ENCODE measurements at regions not wholly inside any gene's neighbourhood (a gene's known extent, or its start where the extent isn't known, plus 50 kb on each side); places are given as distances from the start of the nearest gene placed in this dataset.
"Not testable (repeated sequence)": the region's sequence is repeated elsewhere in the genome, so short reads cannot be mapped to it uniquely, and the experiment has no call there.

- H3K36me3 ChIP-seq (replicated peaks in 1 of 2; ENCODE audit: insufficient read depth in 1 of 2, low read depth in 2 of 2) = no peaks in the 10 kb centered on the region
- H3K4me3 ChIP-seq = no peak overlapping the region
- no peak overlapping the region for H3K27ac ChIP-seq
- no peak for DNase-seq
- no peak for ATAC-seq
- no peaks in the 10 kb centered on the region for H3K27me3 ChIP-seq
- WGBS, 2 donors = 23 to 44% methylated on average over 2 of the region's 2 CpGs
- no peaks in the 10 kb centered on the region for H3K4me1 ChIP-seq
- no peaks in the 10 kb centered on the region for H3K9me3 ChIP-seq
- TF ChIP-seq POLR2A (IDR thresholded peaks at IDR 0.05) = no peak
- TF ChIP-seq, protein P1, sequence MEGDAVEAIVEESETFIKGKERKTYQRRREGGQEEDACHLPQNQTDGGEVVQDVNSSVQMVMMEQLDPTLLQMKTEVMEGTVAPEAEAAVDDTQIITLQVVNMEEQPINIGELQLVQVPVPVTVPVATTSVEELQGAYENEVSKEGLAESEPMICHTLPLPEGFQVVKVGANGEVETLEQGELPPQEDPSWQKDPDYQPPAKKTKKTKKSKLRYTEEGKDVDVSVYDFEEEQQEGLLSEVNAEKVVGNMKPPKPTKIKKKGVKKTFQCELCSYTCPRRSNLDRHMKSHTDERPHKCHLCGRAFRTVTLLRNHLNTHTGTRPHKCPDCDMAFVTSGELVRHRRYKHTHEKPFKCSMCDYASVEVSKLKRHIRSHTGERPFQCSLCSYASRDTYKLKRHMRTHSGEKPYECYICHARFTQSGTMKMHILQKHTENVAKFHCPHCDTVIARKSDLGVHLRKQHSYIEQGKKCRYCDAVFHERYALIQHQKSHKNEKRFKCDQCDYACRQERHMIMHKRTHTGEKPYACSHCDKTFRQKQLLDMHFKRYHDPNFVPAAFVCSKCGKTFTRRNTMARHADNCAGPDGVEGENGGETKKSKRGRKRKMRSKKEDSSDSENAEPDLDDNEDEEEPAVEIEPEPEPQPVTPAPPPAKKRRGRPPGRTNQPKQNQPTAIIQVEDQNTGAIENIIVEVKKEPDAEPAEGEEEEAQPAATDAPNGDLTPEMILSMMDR (IDR thresholded peaks at IDR 0.05) = no peak
- intact Hi-C loops (cut with DNase I) = no loop called here
Measured at GRCh38 chr6:73983367-73983766, 287.4 kb downstream of the CD109 start.

DNA sequence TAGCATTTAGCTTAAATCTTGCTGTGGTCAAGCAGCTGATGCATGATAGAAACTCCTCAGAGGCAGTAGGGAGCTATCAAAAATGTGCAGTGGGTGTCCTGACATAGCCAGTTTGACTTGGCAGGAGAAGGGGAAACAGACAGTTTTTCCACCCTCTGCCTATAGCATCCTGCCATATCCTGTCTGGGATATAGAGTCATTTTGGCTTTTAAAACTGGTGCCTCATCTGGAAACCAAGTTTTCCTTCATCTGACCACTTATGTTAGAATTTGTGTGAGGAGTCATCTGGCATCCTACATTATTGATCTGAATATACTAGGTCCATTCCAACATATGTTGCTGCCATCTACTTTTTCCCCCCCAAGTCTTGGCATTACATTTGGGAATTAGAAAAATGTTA lies 284.1 kb downstream of the CD109 start:
- no peak overlapping the region for H3K4me3 ChIP-seq
- DNase-seq (no peak), ATAC-seq (no peak)
- no peaks in the 10 kb centered on the region for H3K36me3 ChIP-seq (replicated peaks in 1 of 2; ENCODE audit: insufficient read depth in 1 of 2, low read depth in 2 of 2)
- intact Hi-C loops (cut with DNase I) = no loop called here
- H3K9me3 ChIP-seq = no peaks in the 10 kb centered on the region
- no peaks in the 10 kb centered on the region for H3K4me1 ChIP-seq
- TF ChIP-seq POLR2A (IDR thresholded peaks at IDR 0.05) = no peak
- TF ChIP-seq, protein P1 (IDR thresholded peaks at IDR 0.05) = no peak
- H3K27ac ChIP-seq = no peak overlapping the region
- no peaks in the 10 kb centered on the region for H3K27me3 ChIP-seq

GRCh38 chr6:73978330-73978729 lies 282.3 kb downstream of the CD109 start:
- Histone ChIP-seq H3K27me3 (no peaks in the 10 kb centered on the region), H3K9me3 (no peaks in the 10 kb centered on the region), H3K27ac (no peak overlapping the region), H3K4me3 (no peak overlapping the region), H3K36me3 (replicated peaks in 1 of 2; ENCODE audit: insufficient read depth in 1 of 2, low read depth in 2 of 2) (no peaks in the 10 kb centered on the region), H3K4me1 (no peaks in the 10 kb centered on the region)
- no peak for DNase-seq
- no peak for ATAC-seq
- TF ChIP-seq POLR2A (IDR thresholded peaks at IDR 0.05) = no peak
- TF ChIP-seq, protein P1 (IDR thresholded peaks at IDR 0.05) = no peak
- intact Hi-C loops (cut with DNase I) = no loop called here
- 62 to 67% methylated on average over 2 of the region's 2 CpGs for WGBS, 2 donors

GRCh38 chr6:73972518-73972917 lies 276.5 kb downstream of the CD109 start:
- not testable (repeated sequence) for DNase-seq
- WGBS, 2 donors = 68 to 82% methylated on average over 7 of the region's 7 CpGs

DNA sequence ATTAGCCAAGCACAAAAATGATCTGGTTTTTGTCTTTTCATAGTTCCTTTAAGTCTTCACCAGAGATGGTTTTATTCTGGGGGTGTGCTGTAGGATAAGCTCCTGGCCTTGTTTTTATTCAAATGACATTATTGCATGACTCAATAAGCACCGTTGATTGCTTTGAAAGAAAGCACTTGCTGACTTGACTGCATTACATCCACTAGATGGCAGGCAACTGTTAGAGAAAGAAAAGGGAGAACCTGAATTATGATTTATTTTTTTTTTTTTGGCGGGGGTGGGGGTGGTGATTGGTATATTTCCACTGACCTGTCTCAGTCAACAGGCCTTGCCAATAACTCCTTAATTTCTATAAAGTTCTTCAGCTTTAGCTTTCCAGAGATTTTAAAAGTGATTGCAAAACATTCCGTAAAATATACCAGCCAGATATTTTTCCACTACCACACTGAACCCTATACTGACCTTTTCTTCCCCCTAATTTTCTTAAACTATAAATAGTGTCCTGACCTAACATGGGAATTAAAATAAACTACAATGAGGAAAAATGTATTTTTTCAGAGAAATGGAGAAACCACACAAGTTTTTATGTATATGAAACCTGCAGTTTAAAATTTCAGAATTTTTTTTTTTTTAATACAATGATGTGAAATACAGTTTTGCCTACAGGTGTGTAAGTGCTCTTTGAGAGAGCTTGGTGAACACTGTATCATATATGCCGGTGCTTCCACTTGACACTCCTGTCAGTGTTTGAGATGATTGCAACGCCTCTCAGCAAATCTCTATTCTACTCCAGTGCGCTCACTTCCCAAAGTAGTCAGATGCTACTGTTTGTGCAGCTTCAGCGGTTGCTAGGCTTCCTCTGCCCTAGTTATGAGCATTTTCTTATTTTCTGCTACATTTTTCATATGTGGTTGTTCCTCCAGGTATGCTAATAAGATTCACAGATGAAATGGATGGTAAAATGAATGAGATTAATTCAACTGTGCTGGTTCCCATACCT lies 274.3 kb downstream of the CD109 start:
- H3K4me1 ChIP-seq = no peaks in the 10 kb centered on the region
- peak; percentile 48 for ATAC-seq
- WGBS, 2 donors = 40 to 43% methylated on average over 7 of the region's 7 CpGs
- H3K9me3 ChIP-seq = no peaks in the 10 kb centered on the region
- H3K36me3 ChIP-seq (replicated peaks in 1 of 2; ENCODE audit: insufficient read depth in 1 of 2, low read depth in 2 of 2) = no peaks in the 10 kb centered on the region
- no peak overlapping the region for H3K4me3 ChIP-seq
- TF ChIP-seq, protein P1 (IDR thresholded peaks at IDR 0.05) = peak in 6 of 7 experiments; percentile 35 to 65 (median 44)
- TF ChIP-seq POLR2A (IDR thresholded peaks at IDR 0.05) = no peak
- H3K27me3 ChIP-seq = no peaks in the 10 kb centered on the region
- H3K27ac ChIP-seq = no peak overlapping the region
- DNase-seq = peak in 1 of 4 donors; percentile 16
- intact Hi-C loops (cut with DNase I) = no loop called here

More at GRCh38 chr6:73972518-73972917, 276.5 kb downstream of the CD109 start:
- H3K36me3 ChIP-seq (replicated peaks in 1 of 2; ENCODE audit: insufficient read depth in 1 of 2, low read depth in 2 of 2); H3K27me3 ChIP-seq; H3K9me3 ChIP-seq; H3K27ac ChIP-seq; H3K4me1 ChIP-seq; ATAC-seq; intact Hi-C loops (cut with DNase I); H3K4me3 ChIP-seq: not testable (repeated sequence)
